GM23248 (cell line): ENCODE measurements at regions not wholly inside any gene's neighbourhood (a gene's known extent, or its start where the extent isn't known, plus 50 kb on each side); places are given as distances from the start of the nearest gene placed in this dataset.

Source experiments
- EZH2 ChIP-seq: fragments of 200-600 bp; sonication (generic); IDR thresholded peaks from 2 replicates; pipeline ENCODE4 v1.6.1; 2018; ENCODE audit warnings: antibody characterized with exemption, mild to moderate bottlenecking; ENCODE audit not compliant: insufficient read depth, poor library complexity, severe bottlenecking
- EZH2phosphoT487 ChIP-seq: fragments of 200-600 bp; sonication (generic); IDR thresholded peaks from 2 replicates; pipeline ENCODE4 v1.6.1; 2018; ENCODE audit warnings: antibody characterized with exemption, moderate library complexity, mild to moderate bottlenecking, low read depth; ENCODE audit not compliant: insufficient read depth

GRCh38 chr2:113807721-113808120, 51.3 kb upstream of the SLC35F5 start:
- no peak for TF ChIP-seq EZH2phosphoT487
- no peak for TF ChIP-seq EZH2
